ENCODE measurements at regions not wholly inside any gene's neighbourhood (a gene's known extent, or its start where the extent isn't known, plus 50 kb on each side); places are given as distances from the start of the nearest gene placed in this dataset.

- Mint-ChIP-seq H3K4me3 (no peak overlapping the region), H3K4me1 (ENCODE audit: low read depth) (no peaks in the 10 kb centered on the region), H3K27me3 (no peaks in the 10 kb centered on the region), H3K36me3 (ENCODE audit: low read depth) (peaks cover 99% of the 10 kb centered on the region), H3K27ac (no peak overlapping the region), H3K9me3 (no peaks in the 10 kb centered on the region)
- intact Hi-C loops (cut with micrococcal nuclease), result no loop called here
These were observed 78.5 kb downstream of the DOP1B start for GRCh38 chr21:36235058-36235582.

- Mint-ChIP-seq H3K4me1 (ENCODE audit: low read depth) (no peaks in the 10 kb centered on the region), H3K27ac (no peak overlapping the region), H3K4me3 (no peak overlapping the region), H3K36me3 (ENCODE audit: low read depth) (peaks cover 89% of the 10 kb centered on the region), H3K9me3 (no peaks in the 10 kb centered on the region), H3K27me3 (no peaks in the 10 kb centered on the region)
- intact Hi-C loops (cut with micrococcal nuclease), result no loop called here
These were observed 79.6 kb downstream of the DOP1B start for GRCh38 chr21:36236052-36236730.

GRCh38 chr21:36237441-36237840 lies 80.8 kb downstream of the DOP1B start:
- H3K9me3 Mint-ChIP-seq, result no peaks in the 10 kb centered on the region
- no peak overlapping the region for H3K27ac Mint-ChIP-seq
- no peak overlapping the region for H3K4me3 Mint-ChIP-seq
- H3K36me3 Mint-ChIP-seq (ENCODE audit: low read depth), result peaks cover 79% of the 10 kb centered on the region
- intact Hi-C loops (cut with micrococcal nuclease), result no loop called here
- no peaks in the 10 kb centered on the region for H3K4me1 Mint-ChIP-seq (ENCODE audit: low read depth)
- H3K27me3 Mint-ChIP-seq, result no peaks in the 10 kb centered on the region

- Mint-ChIP-seq H3K9me3 (no peaks in the 10 kb centered on the region), H3K27ac (no peak overlapping the region), H3K27me3 (no peaks in the 10 kb centered on the region), H3K36me3 (ENCODE audit: low read depth) (peaks cover 79% of the 10 kb centered on the region), H3K4me1 (ENCODE audit: low read depth) (no peaks in the 10 kb centered on the region), H3K4me3 (no peak overlapping the region)
- intact Hi-C loops (cut with micrococcal nuclease), result no loop called here
These were observed 80.4 kb upstream of the MORC3 start for GRCh38 chr21:36239585-36239984.

- no peaks in the 10 kb centered on the region for H3K27me3 Mint-ChIP-seq
- H3K36me3 Mint-ChIP-seq (ENCODE audit: low read depth), result peaks cover 80% of the 10 kb centered on the region
- no peaks in the 10 kb centered on the region for H3K4me1 Mint-ChIP-seq (ENCODE audit: low read depth)
- intact Hi-C loops (cut with micrococcal nuclease), result no loop called here
- H3K9me3 Mint-ChIP-seq, result no peaks in the 10 kb centered on the region
- no peak overlapping the region for H3K4me3 Mint-ChIP-seq
- no peak overlapping the region for H3K27ac Mint-ChIP-seq
These were observed 78.3 kb upstream of the MORC3 start for GRCh38 chr21:36241717-36242116.

GRCh38 chr21:36245115-36245514 lies 74.9 kb upstream of the MORC3 start:
- H3K27me3 Mint-ChIP-seq, result no peaks in the 10 kb centered on the region
- no peak overlapping the region for H3K27ac Mint-ChIP-seq
- H3K36me3 Mint-ChIP-seq (ENCODE audit: low read depth), result peaks cover 80% of the 10 kb centered on the region
- H3K4me3 Mint-ChIP-seq, result no peak overlapping the region
- H3K4me1 Mint-ChIP-seq (ENCODE audit: low read depth), result no peaks in the 10 kb centered on the region
- intact Hi-C loops (cut with micrococcal nuclease), result no loop called here
- no peaks in the 10 kb centered on the region for H3K9me3 Mint-ChIP-seq

GRCh38 chr21:36245649-36246048 lies 74.3 kb upstream of the MORC3 start:
- no peaks in the 10 kb centered on the region for H3K4me1 Mint-ChIP-seq (ENCODE audit: low read depth)
- H3K9me3 Mint-ChIP-seq, result no peaks in the 10 kb centered on the region
- intact Hi-C loops (cut with micrococcal nuclease), result no loop called here
- H3K36me3 Mint-ChIP-seq (ENCODE audit: low read depth), result peaks cover 84% of the 10 kb centered on the region
- H3K27ac Mint-ChIP-seq, result no peak overlapping the region
- H3K27me3 Mint-ChIP-seq, result no peaks in the 10 kb centered on the region
- H3K4me3 Mint-ChIP-seq, result no peak overlapping the region

GRCh38 chr21:36246080-36246631 lies 73.8 kb upstream of the MORC3 start:
- no peaks in the 10 kb centered on the region for H3K27me3 Mint-ChIP-seq
- intact Hi-C loops (cut with micrococcal nuclease), result no loop called here

GRCh38 chr21:36247316-36248010 lies 72.5 kb upstream of the MORC3 start:
- Mint-ChIP-seq H3K27ac (no peak overlapping the region), H3K4me1 (ENCODE audit: low read depth) (no peaks in the 10 kb centered on the region), H3K36me3 (ENCODE audit: low read depth) (peaks cover 99% of the 10 kb centered on the region), H3K9me3 (no peaks in the 10 kb centered on the region), H3K4me3 (no peak overlapping the region), H3K27me3 (no peaks in the 10 kb centered on the region)
- intact Hi-C loops (cut with micrococcal nuclease), result no loop called here

More at GRCh38 chr21:36246080-36246631, 73.8 kb upstream of the MORC3 start:
- Mint-ChIP-seq H3K27ac (no peak overlapping the region), H3K4me1 (ENCODE audit: low read depth) (no peaks in the 10 kb centered on the region), H3K9me3 (no peaks in the 10 kb centered on the region), H3K36me3 (ENCODE audit: low read depth) (peaks cover 89% of the 10 kb centered on the region), H3K4me3 (no peak overlapping the region)

GRCh38 chr21:36249576-36250422 lies 70.2 kb upstream of the MORC3 start:
- Mint-ChIP-seq H3K4me1 (ENCODE audit: low read depth) (no peaks in the 10 kb centered on the region), H3K27ac (no peak overlapping the region), H3K4me3 (no peak overlapping the region), H3K9me3 (no peaks in the 10 kb centered on the region), H3K27me3 (no peaks in the 10 kb centered on the region), H3K36me3 (ENCODE audit: low read depth) (peaks cover 99% of the 10 kb centered on the region)
- intact Hi-C loops (cut with micrococcal nuclease), result no loop called here

GRCh38 chr21:36250423-36251075 lies 69.4 kb upstream of the MORC3 start:
- H3K27me3 Mint-ChIP-seq, result no peaks in the 10 kb centered on the region
- H3K36me3 Mint-ChIP-seq (ENCODE audit: low read depth), result peaks cover 99% of the 10 kb centered on the region
- no peaks in the 10 kb centered on the region for H3K9me3 Mint-ChIP-seq

GRCh38 chr21:36254106-36254941 lies 65.7 kb upstream of the MORC3 start:
- H3K4me1 Mint-ChIP-seq (ENCODE audit: low read depth), result peaks cover 6% of the 10 kb centered on the region
- H3K9me3 Mint-ChIP-seq, result no peaks in the 10 kb centered on the region
- peaks cover 99% of the 10 kb centered on the region for H3K36me3 Mint-ChIP-seq (ENCODE audit: low read depth)
- intact Hi-C loops (cut with micrococcal nuclease), result no loop called here
- no peak overlapping the region for H3K4me3 Mint-ChIP-seq
- H3K27me3 Mint-ChIP-seq, result no peaks in the 10 kb centered on the region
- H3K27ac Mint-ChIP-seq, result no peak overlapping the region

More at GRCh38 chr21:36250423-36251075, 69.4 kb upstream of the MORC3 start:
- no peak overlapping the region for H3K4me3 Mint-ChIP-seq
- no peak overlapping the region for H3K27ac Mint-ChIP-seq
- H3K4me1 Mint-ChIP-seq (ENCODE audit: low read depth), result no peaks in the 10 kb centered on the region
- intact Hi-C loops (cut with micrococcal nuclease), result no loop called here

GRCh38 chr21:36255663-36256062 lies 64.3 kb upstream of the MORC3 start:
- Mint-ChIP-seq H3K9me3 (no peaks in the 10 kb centered on the region), H3K27ac (no peak overlapping the region), H3K4me1 (ENCODE audit: low read depth) (peaks cover 16% of the 10 kb centered on the region), H3K36me3 (ENCODE audit: low read depth) (peaks cover 95% of the 10 kb centered on the region), H3K4me3 (no peak overlapping the region), H3K27me3 (no peaks in the 10 kb centered on the region)
- intact Hi-C loops (cut with micrococcal nuclease), result no loop called here

Data from dendritic cell treated with granulocyte-macrophage colony-stimulating factor and Interleukin-4, amounts not matched to agents 40 ng/mL and 50 ng/mL, for 4 days (primary cell).